NCI-H446 (cell line): ENCODE measurements at regions not wholly inside any gene's neighbourhood (a gene's known extent, or its start where the extent isn't known, plus 50 kb on each side); places are given as distances from the start of the nearest gene placed in this dataset.
A peak's percentile ranks its signal among the peaks of the same experiment; 100 is the strongest.
"Not testable (repeated sequence)": the region's sequence is repeated elsewhere in the genome, so short reads cannot be mapped to it uniquely, and the experiment has no call there.

ENCODE experiments used
- DNase-seq, 2 experiments: peaks; one replicate each; lab custom pipeline; 2025; lab: John Stamatoyannopoulos, UW

DNA sequence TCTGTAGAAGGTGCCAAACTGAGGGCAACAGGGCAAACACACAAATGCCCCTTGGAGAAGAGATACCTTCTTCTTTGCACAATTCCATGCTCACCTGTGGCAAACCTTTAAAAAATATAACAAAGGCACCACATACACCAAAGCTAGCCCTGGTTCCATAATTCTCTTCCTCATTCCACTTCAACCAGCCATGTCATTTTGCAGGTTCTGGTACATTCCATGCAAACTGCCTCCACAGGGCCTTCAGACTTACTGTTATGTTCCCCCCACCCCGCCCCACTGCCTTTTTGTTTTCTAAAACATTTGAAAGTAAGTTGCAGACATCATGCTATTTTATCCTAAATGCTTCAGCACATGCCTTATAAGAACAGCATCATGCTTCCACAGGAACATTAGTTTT, 269.0 kb downstream of the NSUN3 start:
- DNase-seq, result no peak

DNA sequence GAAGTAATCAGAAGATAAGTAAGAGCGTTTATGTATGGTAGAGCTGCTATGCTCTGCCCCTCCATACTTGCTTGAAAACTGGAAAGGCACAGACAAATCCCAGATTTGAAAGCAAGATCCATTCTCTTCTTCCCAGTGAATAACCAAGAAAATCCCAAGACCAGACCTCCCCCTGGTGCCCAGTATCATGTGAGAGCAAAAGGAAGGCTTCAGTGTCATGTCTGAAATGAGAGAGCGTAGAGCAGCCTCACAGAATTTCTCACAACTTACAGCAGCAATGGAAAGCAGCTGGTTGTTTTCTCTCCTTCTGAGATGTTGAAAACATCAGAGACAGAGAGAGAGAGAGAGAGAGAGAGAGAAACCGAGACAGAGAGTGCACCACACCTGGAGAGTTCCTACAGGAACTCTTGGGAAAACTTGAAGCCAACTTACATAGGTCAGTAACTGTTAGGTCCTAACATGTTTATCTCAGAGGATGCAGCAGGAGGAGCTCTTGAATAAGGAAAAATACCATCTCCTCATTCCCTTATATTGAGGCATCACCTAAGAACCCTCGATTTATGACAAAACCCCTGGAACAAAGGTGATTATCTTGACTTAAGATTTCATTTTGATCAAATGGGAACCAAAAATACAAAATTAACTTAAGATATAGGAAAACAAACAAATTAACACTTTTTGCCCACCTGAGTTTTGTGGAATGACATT, 273.3 kb downstream of the NSUN3 start:
- DNase-seq, result peak; percentile 31 to 69

DNA sequence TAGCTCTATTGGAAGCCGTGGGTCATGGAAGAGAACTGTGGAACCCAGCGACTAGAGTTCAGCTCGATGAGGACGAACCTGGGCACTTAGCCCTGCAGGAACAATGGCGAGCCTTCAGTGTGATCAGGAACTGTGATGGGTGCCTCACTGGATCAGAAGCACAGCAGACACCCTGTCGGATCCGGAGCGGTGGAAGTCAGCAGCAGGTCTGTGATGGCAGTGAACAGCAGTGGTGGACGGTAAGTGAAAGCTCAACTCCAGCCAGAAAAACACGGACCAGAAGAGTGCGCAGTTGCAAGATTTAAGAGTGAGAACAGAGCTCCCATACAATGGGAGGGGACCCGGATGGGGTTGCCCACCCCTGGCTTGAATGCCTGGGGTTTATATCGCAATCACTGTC, 282.2 kb downstream of the NSUN3 start:
- DNase-seq, result no peak

GRCh38 chr3:94349310-94349878, 286.5 kb downstream of the NSUN3 start:
- DNase-seq, result no peak

GRCh38 chr3:94356581-94356980, 293.7 kb downstream of the NSUN3 start:
- DNase-seq, result no peak

- DNase-seq, result no peak
These were observed 297.1 kb downstream of the NSUN3 start for GRCh38 chr3:94359996-94360395.

GRCh38 chr3:94360987-94361386, 298.1 kb downstream of the NSUN3 start:
- peak; percentile 71 to 95 for DNase-seq

- no peak for DNase-seq
These were observed 299.5 kb downstream of the NSUN3 start for GRCh38 chr3:94362393-94362792.

DNA sequence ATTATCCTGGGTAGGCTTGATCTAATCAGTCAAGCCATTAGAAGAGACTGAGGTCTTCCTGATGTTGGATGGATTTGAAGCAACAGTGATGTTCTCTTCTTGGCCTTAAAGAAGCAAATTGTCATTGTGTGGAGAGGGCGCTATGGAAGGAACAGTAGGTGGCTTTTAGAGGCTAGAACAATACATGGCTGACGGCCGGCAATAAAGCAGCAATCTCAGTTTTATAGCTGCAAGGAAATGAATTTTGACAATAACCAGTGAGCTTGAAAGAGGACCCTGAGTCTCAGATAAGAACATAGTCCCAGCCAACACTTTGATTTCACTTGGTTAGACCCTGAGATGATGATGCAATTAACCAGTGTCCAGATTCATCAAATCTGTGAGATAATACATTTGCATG, 302.1 kb downstream of the NSUN3 start:
- DNase-seq, result no peak

DNA sequence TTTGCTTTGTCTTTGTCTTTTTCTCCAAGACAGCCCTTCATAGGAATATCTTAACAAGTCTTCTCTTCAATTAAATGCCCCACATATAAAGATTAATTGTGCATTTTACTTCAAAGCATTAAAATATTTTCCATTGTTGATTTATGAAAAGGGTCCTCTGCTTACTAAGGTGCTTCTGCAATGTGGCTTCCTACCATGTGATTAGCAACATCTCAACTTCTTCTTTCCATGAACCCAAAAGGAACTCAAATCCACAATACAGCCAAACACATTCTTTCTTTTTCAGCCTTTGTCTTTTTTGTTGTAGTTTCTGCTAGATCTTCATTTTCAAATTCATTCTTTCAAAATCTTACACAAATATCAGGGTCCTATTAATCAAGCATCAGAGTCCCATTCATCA, 309.2 kb downstream of the NSUN3 start:
- DNase-seq, result no peak

DNA sequence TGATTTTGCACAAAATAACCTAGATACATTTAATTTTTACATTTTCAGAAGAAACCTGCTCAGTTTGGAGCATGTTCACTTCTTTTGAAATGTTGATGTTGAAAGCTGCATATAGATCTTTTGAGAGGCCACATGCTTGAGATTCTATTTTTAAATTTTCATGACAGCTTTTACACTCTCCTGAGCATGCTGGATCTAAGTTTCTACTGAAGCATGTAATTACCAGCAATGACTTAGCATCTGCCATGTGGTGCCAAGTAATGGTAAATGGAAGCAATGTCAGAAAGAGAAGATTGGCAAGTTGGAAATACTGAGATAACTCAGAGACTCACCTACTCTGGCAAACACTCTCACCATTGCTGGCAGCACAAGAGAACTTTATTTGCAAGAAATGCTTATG, 310.6 kb downstream of the NSUN3 start:
- peak; percentile 46 to 72 for DNase-seq

DNA sequence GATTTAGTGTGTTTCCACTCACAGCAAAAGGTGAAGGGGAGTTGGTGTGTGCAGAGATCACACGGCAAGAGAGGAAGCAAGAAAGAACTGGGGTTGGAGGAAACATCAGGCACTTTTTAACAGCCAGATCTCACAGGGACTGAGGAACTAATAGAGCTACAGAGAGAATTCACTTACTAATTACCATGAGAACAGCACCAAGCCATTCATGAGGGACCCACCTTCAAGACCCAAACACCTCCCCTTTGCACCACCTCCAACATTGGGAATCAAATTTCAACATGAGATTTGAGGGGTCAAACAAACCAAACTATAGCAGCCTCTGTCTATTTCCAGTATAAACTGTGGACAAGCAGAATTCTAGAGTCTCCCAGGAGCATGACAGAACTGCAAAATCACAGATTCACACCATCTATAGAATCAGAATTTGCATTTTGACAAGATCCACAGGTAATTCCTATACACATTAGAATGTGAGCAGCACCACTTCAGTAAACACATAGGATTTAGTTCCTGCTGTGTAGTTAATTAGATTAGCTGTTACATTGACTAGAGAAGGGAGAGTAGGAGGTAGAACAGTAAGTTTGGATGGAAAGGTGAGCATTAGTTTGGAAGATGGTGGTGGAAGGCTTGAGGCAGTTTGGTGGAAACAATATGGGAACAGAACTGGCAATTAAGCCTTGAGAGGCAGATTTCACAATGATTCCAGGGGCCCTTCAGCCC, 311.7 kb downstream of the NSUN3 start:
- DNase-seq, result no peak

DNA sequence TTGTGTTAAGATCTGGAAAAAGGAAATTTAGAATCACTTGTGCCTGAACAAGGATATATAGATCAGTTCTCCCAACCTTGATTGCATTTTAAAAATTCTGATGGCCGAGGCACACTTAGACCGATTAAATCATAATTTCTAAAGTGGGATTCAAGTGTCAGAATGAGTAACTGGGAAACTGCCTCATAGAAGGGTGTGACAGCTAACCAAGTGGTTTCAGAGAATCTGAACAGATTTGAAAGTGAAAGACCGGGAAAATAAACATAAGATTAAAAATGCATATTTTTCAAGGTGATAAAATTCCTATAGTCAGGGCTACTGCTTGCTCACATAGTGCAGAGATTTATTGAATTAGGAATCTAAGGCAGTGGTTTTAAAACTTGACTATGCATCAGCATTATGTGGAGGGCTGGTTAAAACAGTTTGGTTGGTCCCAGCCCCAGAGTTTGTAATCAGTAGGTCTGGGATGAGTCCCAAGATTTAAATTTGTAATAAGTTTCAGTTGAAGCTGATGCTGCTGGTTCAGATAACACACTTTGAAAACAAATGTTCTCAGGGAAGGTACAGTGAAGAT, 314.3 kb downstream of the NSUN3 start:
- not testable (repeated sequence) for DNase-seq

GRCh38 chr3:94377863-94378262, 315.0 kb downstream of the NSUN3 start:
- DNase-seq, result not testable (repeated sequence)

DNA sequence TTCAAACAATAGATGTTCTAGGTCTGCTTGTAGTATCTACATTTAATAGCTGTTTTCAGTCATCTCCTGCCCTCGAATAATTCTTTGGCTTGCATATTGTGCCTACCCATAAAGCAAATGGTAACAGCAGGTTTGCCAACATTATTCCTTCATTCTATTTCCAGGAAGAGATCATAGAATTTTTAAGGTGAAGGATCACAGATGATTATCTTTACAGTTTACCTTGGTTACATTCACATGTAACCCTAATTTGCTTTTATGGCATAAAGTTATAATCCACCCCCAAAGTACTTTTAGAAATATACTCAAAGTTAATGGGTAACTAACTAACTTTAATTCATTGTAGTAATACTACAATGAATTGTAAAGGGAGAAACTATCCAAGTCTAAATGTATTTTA, 315.5 kb downstream of the NSUN3 start:
- no peak for DNase-seq

GRCh38 chr3:94379264-94379663, 316.4 kb downstream of the NSUN3 start:
- no peak for DNase-seq

- DNase-seq, result no peak
These were observed 332.0 kb downstream of the NSUN3 start for GRCh38 chr3:94394885-94395284.

DNA sequence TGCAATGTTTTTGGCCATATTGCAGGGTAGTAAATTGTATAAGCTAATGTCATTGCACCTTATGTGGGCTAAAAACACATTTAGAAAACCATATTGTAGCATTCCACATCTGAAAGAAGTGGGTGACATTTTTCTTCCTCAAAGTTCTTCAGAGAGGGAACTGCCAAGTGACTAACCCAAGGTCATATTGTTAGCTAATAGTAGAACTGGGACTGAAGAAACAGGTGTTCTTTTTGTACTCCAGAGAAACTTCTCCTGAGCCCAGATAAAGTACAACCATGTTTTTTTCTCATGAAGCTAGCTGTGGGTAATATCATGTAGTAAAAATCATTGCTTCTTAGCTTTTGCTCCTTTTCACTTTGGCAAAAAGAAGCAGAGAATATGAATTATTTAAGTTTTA, 333.0 kb downstream of the NSUN3 start:
- DNase-seq, result no peak

GRCh38 chr3:94398036-94398435, 335.2 kb downstream of the NSUN3 start:
- no peak for DNase-seq

GRCh38 chr3:94401466-94401865, 338.6 kb downstream of the NSUN3 start:
- DNase-seq, result no peak

DNA sequence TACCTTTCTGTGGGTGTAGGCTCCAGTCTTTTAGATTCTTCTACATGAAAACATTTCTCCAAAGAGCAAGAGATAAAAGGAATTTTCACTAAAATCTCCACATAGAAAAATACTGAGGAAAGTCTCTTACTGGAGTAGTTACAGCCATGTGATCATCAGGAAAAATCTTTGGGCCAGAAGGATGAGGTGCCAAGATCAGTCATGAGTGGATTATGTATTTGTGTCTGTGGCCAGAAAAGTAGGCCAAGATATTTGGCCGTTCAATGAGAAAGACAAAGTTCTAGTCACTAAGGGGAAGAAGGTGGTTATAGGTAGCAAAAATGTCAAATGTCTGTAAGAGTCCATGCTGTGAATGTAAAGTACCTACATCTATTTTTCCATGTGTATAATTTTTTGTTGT, 339.3 kb downstream of the NSUN3 start:
- DNase-seq, result peak; percentile 2 to 25

- no peak for DNase-seq
These were observed 342.6 kb downstream of the NSUN3 start for GRCh38 chr3:94405258-94406035.
